ENCODE measurements at regions not wholly inside any gene's neighbourhood (a gene's known extent, or its start where the extent isn't known, plus 50 kb on each side); places are given as distances from the start of the nearest gene placed in this dataset.

GRCh38 chr10:130642926-130643325 lies 506.7 kb downstream of the GLRX3 start:
- no peak for DNase-seq
- no peaks in the 10 kb centered on the region for H3K27me3 ChIP-seq
- H3K4me1 ChIP-seq, result no peaks in the 10 kb centered on the region
- H3K4me3 ChIP-seq, result no peak overlapping the region
- TF ChIP-seq POLR2A (IDR thresholded peaks at IDR 0.05) (no peak), CTCF (IDR thresholded peaks at IDR 0.05) (no peak)
- H3K36me3 ChIP-seq, result no peaks in the 10 kb centered on the region
- no peak overlapping the region for H3K27ac ChIP-seq
- H3K9me3 ChIP-seq, result no peaks in the 10 kb centered on the region

GRCh38 chr10:130647341-130647740 lies 511.1 kb downstream of the GLRX3 start:
- no peaks in the 10 kb centered on the region for H3K9me3 ChIP-seq
- H3K4me3 ChIP-seq, result no peak overlapping the region
- no peaks in the 10 kb centered on the region for H3K4me1 ChIP-seq
- no peaks in the 10 kb centered on the region for H3K36me3 ChIP-seq
- no peak overlapping the region for H3K27ac ChIP-seq
- H3K27me3 ChIP-seq, result no peaks in the 10 kb centered on the region
- TF ChIP-seq POLR2A (IDR thresholded peaks at IDR 0.05) (no peak), CTCF (IDR thresholded peaks at IDR 0.05) (no peak)
- no peak for DNase-seq

GRCh38 chr10:130648807-130649206 lies 512.6 kb downstream of the GLRX3 start:
- Histone ChIP-seq H3K4me3 (no peak overlapping the region), H3K9me3 (no peaks in the 10 kb centered on the region), H3K27ac (no peak overlapping the region), H3K36me3 (no peaks in the 10 kb centered on the region), H3K27me3 (no peaks in the 10 kb centered on the region), H3K4me1 (no peaks in the 10 kb centered on the region)
- no peak for TF ChIP-seq POLR2A (IDR thresholded peaks at IDR 0.05)
- no peak for TF ChIP-seq CTCF (IDR thresholded peaks at IDR 0.05)
- no peak for DNase-seq

GRCh38 chr10:130652544-130652943 lies 516.4 kb downstream of the GLRX3 start:
- DNase-seq, result no peak
- no peak overlapping the region for H3K4me3 ChIP-seq

GRCh38 chr10:130652964-130653578 lies 516.9 kb downstream of the GLRX3 start:
- no peak overlapping the region for H3K4me3 ChIP-seq
- no peak for DNase-seq
- no peak overlapping the region for H3K27ac ChIP-seq
- no peak for TF ChIP-seq CTCF (IDR thresholded peaks at IDR 0.05)
- no peak for TF ChIP-seq POLR2A (IDR thresholded peaks at IDR 0.05)
- no peaks in the 10 kb centered on the region for H3K4me1 ChIP-seq
- H3K27me3 ChIP-seq, result no peaks in the 10 kb centered on the region
- H3K36me3 ChIP-seq, result no peaks in the 10 kb centered on the region
- H3K9me3 ChIP-seq, result no peaks in the 10 kb centered on the region

More at GRCh38 chr10:130652544-130652943, 516.4 kb downstream of the GLRX3 start:
- Histone ChIP-seq H3K9me3 (no peaks in the 10 kb centered on the region), H3K36me3 (no peaks in the 10 kb centered on the region), H3K4me1 (no peaks in the 10 kb centered on the region), H3K27ac (no peak overlapping the region), H3K27me3 (no peaks in the 10 kb centered on the region)
- TF ChIP-seq POLR2A (IDR thresholded peaks at IDR 0.05) (no peak), CTCF (IDR thresholded peaks at IDR 0.05) (no peak)

- Histone ChIP-seq H3K4me3 (no peak overlapping the region), H3K27ac (no peak overlapping the region), H3K36me3 (no peaks in the 10 kb centered on the region), H3K4me1 (no peaks in the 10 kb centered on the region), H3K9me3 (no peaks in the 10 kb centered on the region), H3K27me3 (no peaks in the 10 kb centered on the region)
- TF ChIP-seq CTCF (IDR thresholded peaks at IDR 0.05), result no peak
- TF ChIP-seq POLR2A (IDR thresholded peaks at IDR 0.05), result no peak
- no peak for DNase-seq
Observed at GRCh38 chr10:130654726-130655125, 518.5 kb downstream of the GLRX3 start.

Measured in Peyer's patch (tissue), 4 donors.